ENCODE measurements at regions not wholly inside any gene's neighbourhood (a gene's known extent, or its start where the extent isn't known, plus 50 kb on each side); places are given as distances from the start of the nearest gene placed in this dataset.
"Not testable (repeated sequence)": the region's sequence is repeated elsewhere in the genome, so short reads cannot be mapped to it uniquely, and the experiment has no call there.

- no peak for DNase-seq (ENCODE audit: low read depth)
Observed at GRCh38 chr16:9014389-9014788, 50.7 kb upstream of the USP7 start.

- no peak for DNase-seq (ENCODE audit: low read depth)
Observed at GRCh38 chr16:9015489-9015888, 51.8 kb upstream of the USP7 start.

GRCh38 chr16:9016005-9016404 lies 52.3 kb upstream of the USP7 start:
- DNase-seq (ENCODE audit: low read depth) = not testable (repeated sequence)

GRCh38 chr16:9016824-9017223 lies 53.1 kb upstream of the USP7 start:
- no peak for DNase-seq (ENCODE audit: low read depth)

- DNase-seq (ENCODE audit: low read depth) = no peak
Observed at GRCh38 chr16:9027070-9027799, 63.5 kb upstream of the USP7 start.

GRCh38 chr16:9028491-9028890 lies 63.0 kb upstream of the HAPSTR1 start:
- DNase-seq (ENCODE audit: low read depth) = not testable (repeated sequence)

- DNase-seq (ENCODE audit: low read depth) = no peak
Observed at GRCh38 chr16:9031107-9031506, 60.3 kb upstream of the HAPSTR1 start.

GRCh38 chr16:9033125-9033830 lies 58.2 kb upstream of the HAPSTR1 start:
- DNase-seq (ENCODE audit: low read depth) = peak; percentile 58

- DNase-seq (ENCODE audit: low read depth) = no peak
Observed at GRCh38 chr16:9034056-9034455, 57.4 kb upstream of the HAPSTR1 start.

GRCh38 chr16:9035996-9036395 lies 55.4 kb upstream of the HAPSTR1 start:
- DNase-seq (ENCODE audit: low read depth) = no peak

GRCh38 chr16:9039210-9039609 lies 52.2 kb upstream of the HAPSTR1 start:
- peak; percentile 25 for DNase-seq (ENCODE audit: low read depth)

- no peak for DNase-seq (ENCODE audit: low read depth)
Observed at GRCh38 chr16:9040800-9041412, 50.5 kb upstream of the HAPSTR1 start.

Data from fibroblast of gingiva (primary cell).